Loucy (cell line): ENCODE measurements at regions not wholly inside any gene's neighbourhood (a gene's known extent, or its start where the extent isn't known, plus 50 kb on each side); places are given as distances from the start of the nearest gene placed in this dataset.

Experiments
- CTCF ChIP-seq: fragments of 200-600 bp; sonication (generic); conservative IDR thresholded peaks from 2 replicates; pipeline ENCODE4 v1.5.1; 2014; ENCODE audit warnings: mild to moderate bottlenecking, antibody characterized with exemption, low read length
- EZH2phosphoT487 ChIP-seq: fragments of 200-600 bp; IDR thresholded peaks from 2 replicates; pipeline ENCODE4 v1.6.1; 2018; ENCODE audit warnings: antibody characterized with exemption, mild to moderate bottlenecking, moderate library complexity, borderline replicate concordance

GRCh38 chr5:168226012-168226411, 65.4 kb upstream of the WWC1 start:
- TF ChIP-seq CTCF, result no peak
- TF ChIP-seq EZH2phosphoT487, result no peak
